HEK293 (cell line): ENCODE measurements at regions not wholly inside any gene's neighbourhood (a gene's known extent, or its start where the extent isn't known, plus 50 kb on each side); places are given as distances from the start of the nearest gene placed in this dataset.

ENCODE experiments used
- GLIS1 ChIP-seq: fragments of 450-650 bp; formaldehyde crosslinking; IDR thresholded peaks from 2 replicates; pipeline ENCODE4 v1.5.1; 2016; ENCODE audit warnings: missing biosample characterization, missing genetic modification characterization
- IKZF3 ChIP-seq: fragments of 450-650 bp; IDR thresholded peaks from 2 replicates; pipeline ENCODE4 v1.5.0; 2018; ENCODE audit warnings: missing biosample characterization, mild to moderate bottlenecking, missing genetic modification characterization, moderate library complexity
- KLF10 ChIP-seq: fragments of 450-650 bp; IDR thresholded peaks from 2 replicates; pipeline ENCODE4 v1.5.1; 2018; ENCODE audit warnings: missing biosample characterization, mild to moderate bottlenecking, missing genetic modification characterization
- KLF8 ChIP-seq: fragments of 450-650 bp; formaldehyde crosslinking; IDR thresholded peaks from 2 replicates; pipeline ENCODE4 v1.5.1; 2016; ENCODE audit warnings: missing biosample characterization, missing genetic modification characterization
- OSR2 ChIP-seq: fragments of 450-650 bp; formaldehyde crosslinking; IDR thresholded peaks from 2 replicates; pipeline ENCODE4 v1.5.1; 2016; ENCODE audit warnings: missing biosample characterization, missing genetic modification characterization
- PBX3 ChIP-seq: sonication (generic); formaldehyde crosslinking; IDR thresholded peaks from 2 replicates; pipeline ENCODE4 v1.8.1; 2022; ENCODE audit warnings: mild to moderate bottlenecking, moderate library complexity, missing genetic modification reagents
- SP3 ChIP-seq: fragments of 450-650 bp; formaldehyde crosslinking; IDR thresholded peaks from 2 replicates; pipeline ENCODE4 v1.5.1; 2016; ENCODE audit warnings: missing biosample characterization, missing genetic modification characterization
- SP7 ChIP-seq: fragments of 450-650 bp; formaldehyde crosslinking; IDR thresholded peaks from 2 replicates; pipeline ENCODE4 v1.5.1; 2016; ENCODE audit warnings: missing biosample characterization, missing genetic modification characterization
- TSHZ1 ChIP-seq: fragments of 450-650 bp; formaldehyde crosslinking; IDR thresholded peaks from 2 replicates; pipeline ENCODE4 v1.5.1; 2016; ENCODE audit warnings: missing biosample characterization, missing genetic modification characterization, borderline replicate concordance
- ZBTB1 ChIP-seq: fragments of 450-650 bp; formaldehyde crosslinking; IDR thresholded peaks from 2 replicates; pipeline ENCODE4 v1.5.1; 2016; ENCODE audit warnings: missing biosample characterization, missing genetic modification characterization
- ZBTB11 ChIP-seq: fragments of 450-650 bp; formaldehyde crosslinking; conservative IDR thresholded peaks from 2 replicates; pipeline ENCODE4 v1.5.1; 2016; ENCODE audit warnings: low read depth, missing biosample characterization, missing genetic modification characterization
- ZBTB21 ChIP-seq: fragments of 450-650 bp; formaldehyde crosslinking; IDR thresholded peaks from 2 replicates; pipeline ENCODE4 v1.5.1; 2017; ENCODE audit warnings: missing biosample characterization, missing genetic modification characterization
- ZBTB8A ChIP-seq: fragments of 450-650 bp; formaldehyde crosslinking; IDR thresholded peaks from 2 replicates; pipeline ENCODE4 v1.5.1; 2016; ENCODE audit warnings: missing biosample characterization, missing genetic modification characterization
- ZEB2 ChIP-seq: fragments of 450-650 bp; formaldehyde crosslinking; IDR thresholded peaks from 2 replicates; pipeline ENCODE4 v1.5.1; 2016; ENCODE audit warnings: missing biosample characterization, missing genetic modification characterization
- ZNF16 ChIP-seq: fragments of 450-650 bp; formaldehyde crosslinking; IDR thresholded peaks from 2 replicates; pipeline ENCODE4 v1.5.1; 2016; ENCODE audit warnings: low read depth, missing biosample characterization, missing genetic modification characterization
- ZNF239 ChIP-seq: fragments of 450-650 bp; formaldehyde crosslinking; IDR thresholded peaks from 2 replicates; pipeline ENCODE4 v1.5.1; 2016; ENCODE audit warnings: missing biosample characterization, missing genetic modification characterization
- ZNF26 ChIP-seq: fragments of 450-650 bp; formaldehyde crosslinking; IDR thresholded peaks from 2 replicates; pipeline ENCODE4 v1.5.1; 2016; ENCODE audit warnings: missing biosample characterization, missing genetic modification characterization
- ZNF324 ChIP-seq: fragments of 450-650 bp; formaldehyde crosslinking; IDR thresholded peaks from 2 replicates; pipeline ENCODE4 v1.5.1; 2016; ENCODE audit warnings: missing biosample characterization, missing genetic modification characterization
- ZNF335 ChIP-seq: fragments of 450-650 bp; formaldehyde crosslinking; conservative IDR thresholded peaks from 2 replicates; pipeline ENCODE4 v1.5.1; 2016; ENCODE audit warnings: missing biosample characterization, missing genetic modification characterization
- ZNF366 ChIP-seq: fragments of 450-650 bp; formaldehyde crosslinking; conservative IDR thresholded peaks from 2 replicates; pipeline ENCODE4 v1.5.1; 2016; ENCODE audit warnings: missing biosample characterization, missing genetic modification characterization
- ZNF426 ChIP-seq: fragments of 450-650 bp; formaldehyde crosslinking; IDR thresholded peaks from 2 replicates; pipeline ENCODE4 v1.5.1; 2017; ENCODE audit warnings: missing biosample characterization, missing genetic modification characterization, mild to moderate bottlenecking, inconsistent platforms, moderate library complexity
- ZNF549 ChIP-seq: fragments of 450-650 bp; IDR thresholded peaks from 2 replicates; pipeline ENCODE4 v1.5.1; 2018; ENCODE audit warnings: missing biosample characterization, missing genetic modification characterization, mild to moderate bottlenecking, inconsistent platforms, moderate library complexity
- ZNF558 ChIP-seq: fragments of 450-650 bp; formaldehyde crosslinking; IDR thresholded peaks from 2 replicates; pipeline ENCODE4 v1.5.1; 2016; ENCODE audit warnings: missing biosample characterization, missing genetic modification characterization
- ZNF561 ChIP-seq: fragments of 450-650 bp; IDR thresholded peaks from 2 replicates; pipeline ENCODE4 v1.5.1; 2018; ENCODE audit warnings: missing biosample characterization, missing genetic modification characterization, borderline replicate concordance
- ZNF629 ChIP-seq: fragments of 450-650 bp; formaldehyde crosslinking; IDR thresholded peaks from 2 replicates; pipeline ENCODE4 v1.5.1; 2017; ENCODE audit warnings: missing biosample characterization, missing genetic modification characterization
- ZNF654 ChIP-seq: fragments of 450-650 bp; formaldehyde crosslinking; IDR thresholded peaks from 2 replicates; pipeline ENCODE4 v1.5.1; 2016; ENCODE audit warnings: low read depth, missing biosample characterization, missing genetic modification characterization
- ZNF692 ChIP-seq: fragments of 450-650 bp; formaldehyde crosslinking; IDR thresholded peaks from 2 replicates; pipeline ENCODE4 v1.5.1; 2016; ENCODE audit warnings: missing biosample characterization, missing genetic modification characterization
- ZSCAN30 ChIP-seq: fragments of 450-650 bp; IDR thresholded peaks from 2 replicates; pipeline ENCODE4 v1.5.1; 2018; ENCODE audit warnings: missing biosample characterization, mild to moderate bottlenecking, missing genetic modification characterization, moderate library complexity

- TF ChIP-seq ZSCAN30 (tag by site-specific recombination) (peak; percentile 20; the same call in 1 of the 2 replicates), TSHZ1 (tag by site-specific recombination) (no peak), ZNF654 (tag by site-specific recombination) (peak; percentile 47), ZBTB21 (tag by site-specific recombination) (0 out of 2 replicates have a peak, but pooled peaks have one; percentile 11), ZNF549 (tag by site-specific recombination) (no peak), GLIS1 (peak; percentile 62; the same call in 1 of the 2 replicates), KLF8 (0 out of 2 replicates have a peak, but pooled peaks have one; percentile 28), ZNF366 (tag by site-specific recombination) (no peak), ZNF629 (peak; percentile 61; the same call in 1 of the 2 replicates), ZNF335 (peak; percentile 87), ZNF692 (tag by site-specific recombination) (peak; percentile 29; the same call in 1 of the 2 replicates), ZNF239 (no peak), PBX3 (CRISPR knock-in tag) (0 out of 2 replicates have a peak, but pooled peaks have one; percentile 30), SP7 (tag by site-specific recombination) (0 out of 2 replicates have a peak, but pooled peaks have one; percentile 46), ZBTB8A (tag by site-specific recombination) (peak; percentile 29; the same call in 1 of the 2 replicates), SP3 (tag by site-specific recombination) (peak; percentile 59), ZNF26 (tag by site-specific recombination) (no peak), IKZF3 (tag by site-specific recombination) (peak; percentile 77), ZEB2 (tag by site-specific recombination) (peak; percentile 80), ZNF16 (tag by site-specific recombination) (no peak), ZNF558 (tag by site-specific recombination) (0 out of 2 replicates have a peak, but pooled peaks have one; percentile 43), KLF10 (tag by site-specific recombination) (peak; percentile 49), OSR2 (tag by site-specific recombination) (peak; percentile 20; the same call in 1 of the 2 replicates), ZBTB11 (tag by site-specific recombination) (peak; percentile 89), ZBTB1 (no peak), ZNF561 (tag by site-specific recombination) (peak; percentile 82; the same call in 1 of the 2 replicates), ZNF324 (tag by site-specific recombination) (peak; percentile 70; the same call in 1 of the 2 replicates), ZNF426 (tag by site-specific recombination) (no peak)
These were observed 59.2 kb upstream of the PAGE5 start (continued) for GRCh38 chrX:55160685-55161552.
